ENCODE measurements at regions not wholly inside any gene's neighbourhood (a gene's known extent, or its start where the extent isn't known, plus 50 kb on each side); places are given as distances from the start of the nearest gene placed in this dataset.

DNA sequence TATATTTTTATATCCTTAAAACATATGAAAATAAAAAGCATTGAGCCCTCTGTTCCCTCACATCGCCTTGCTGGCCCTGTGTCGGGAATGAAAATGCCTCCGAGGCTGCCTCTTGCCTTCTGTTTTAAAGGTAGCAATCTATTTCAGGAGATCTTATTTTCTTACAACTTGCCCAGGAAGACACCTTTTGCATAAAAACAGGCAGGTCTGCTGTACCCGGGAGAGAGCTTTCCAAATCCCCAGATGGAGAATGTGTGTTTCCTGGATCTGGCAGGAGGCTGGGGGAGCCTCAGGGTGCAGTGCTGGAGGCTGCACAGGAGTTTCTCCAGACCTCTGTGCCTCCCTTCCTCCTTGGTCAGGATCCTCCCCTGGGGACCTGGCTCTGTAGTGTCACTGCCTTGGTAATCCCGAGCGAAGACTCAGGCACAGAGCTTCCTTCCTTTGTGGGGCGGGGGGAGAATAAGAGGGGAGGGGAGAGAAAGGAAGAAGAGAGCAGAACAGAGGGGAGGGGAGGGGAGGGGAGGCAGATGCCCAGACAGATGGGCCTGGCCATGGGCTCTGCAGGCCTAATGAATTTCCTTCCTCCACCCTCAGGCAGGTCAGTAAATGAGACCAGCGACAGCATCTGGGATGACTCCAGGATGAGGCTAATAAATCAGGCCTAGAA lies 104.0 kb upstream of the BOD1 start:
- TF ChIP-seq, protein P1, sequence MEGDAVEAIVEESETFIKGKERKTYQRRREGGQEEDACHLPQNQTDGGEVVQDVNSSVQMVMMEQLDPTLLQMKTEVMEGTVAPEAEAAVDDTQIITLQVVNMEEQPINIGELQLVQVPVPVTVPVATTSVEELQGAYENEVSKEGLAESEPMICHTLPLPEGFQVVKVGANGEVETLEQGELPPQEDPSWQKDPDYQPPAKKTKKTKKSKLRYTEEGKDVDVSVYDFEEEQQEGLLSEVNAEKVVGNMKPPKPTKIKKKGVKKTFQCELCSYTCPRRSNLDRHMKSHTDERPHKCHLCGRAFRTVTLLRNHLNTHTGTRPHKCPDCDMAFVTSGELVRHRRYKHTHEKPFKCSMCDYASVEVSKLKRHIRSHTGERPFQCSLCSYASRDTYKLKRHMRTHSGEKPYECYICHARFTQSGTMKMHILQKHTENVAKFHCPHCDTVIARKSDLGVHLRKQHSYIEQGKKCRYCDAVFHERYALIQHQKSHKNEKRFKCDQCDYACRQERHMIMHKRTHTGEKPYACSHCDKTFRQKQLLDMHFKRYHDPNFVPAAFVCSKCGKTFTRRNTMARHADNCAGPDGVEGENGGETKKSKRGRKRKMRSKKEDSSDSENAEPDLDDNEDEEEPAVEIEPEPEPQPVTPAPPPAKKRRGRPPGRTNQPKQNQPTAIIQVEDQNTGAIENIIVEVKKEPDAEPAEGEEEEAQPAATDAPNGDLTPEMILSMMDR (IDR thresholded peaks at IDR 0.05; ENCODE audit: low read length) = no peak
- TF ChIP-seq EZH2 (optimal IDR thresholded peaks at IDR 0.05; ENCODE audit: low read depth, low read length) = no peak
- TF ChIP-seq EZH2phosphoT487 (IDR thresholded peaks at IDR 0.05; ENCODE audit: low read length) = no peak
